A549 (cell line): ENCODE measurements at regions not wholly inside any gene's neighbourhood (a gene's known extent, or its start where the extent isn't known, plus 50 kb on each side); places are given as distances from the start of the nearest gene placed in this dataset.

Experiments
- ATAC-seq, 2 experiments: fragments of 200-7000 bp in 1 of 2; fragments of >200 bp in 1 of 2; cut with Nextera tagmentation in 1 of 2; cut with Tn5 transposase in 1 of 2; 3 replicates each; pipeline versions ENCODE4 v1.8.0 to v1.9.1; 2018 to 2020; ENCODE audit warnings: mild to moderate bottlenecking in 1 of 2, moderate library complexity in 1 of 2
- CTCF ChIA-PET: fragments of 300-600 bp; sonication (Branson Sonifier 250); formaldehyde crosslinking; extraction: SDS; loops from one replicate; lab custom pipeline; 2021; ENCODE audit warnings: antibody characterized with exemption, inconsistent platforms; lab: Yijun Ruan, JAX
- POLR2A ChIA-PET: fragments of 350-600 bp; formaldehyde crosslinking; extraction: SDS; loops from one replicate; lab custom pipeline; 2021; ENCODE audit warnings: antibody characterized with exemption, inconsistent platforms; lab: Yijun Ruan, JAX
- DNase-seq, 2 experiments: peaks; one replicate each; pipeline versions ENCODE4 v3.0.0 to v3.0.0-alpha.2; 2011 to 2016; ENCODE audit warnings: low read depth in 1 of 2, low spot score in 1 of 2
- FAIRE-seq: peaks from 2 replicates; lab custom pipeline; 2011; peaks lifted over from hg19 to GRCh38; lab: Jason Lieb, UNC
- H3K27ac ChIP-seq, 2 experiments: fragments of >200 bp; sonication (Bioruptor Twin); formaldehyde crosslinking; 3 replicates each; pipeline ENCODE4 v1.5.1; 2016 to 2017
- H3K4me1 ChIP-seq: fragments of >200 bp; sonication (Bioruptor Twin); formaldehyde crosslinking; 3 replicates; pipeline ENCODE4 v1.6.1; 2016
- H3K4me2 ChIP-seq: fragments of >200 bp; sonication (Bioruptor Twin); formaldehyde crosslinking; 3 replicates; pipeline ENCODE4 v1.6.1; 2016
- H3K4me3 ChIP-seq: fragments of >200 bp; sonication (Bioruptor Twin); formaldehyde crosslinking; 3 replicates; pipeline ENCODE4 v1.5.1; 2016
- H3K9me3 ChIP-seq: fragments of >200 bp; sonication (Bioruptor Twin); formaldehyde crosslinking; 3 replicates; pipeline ENCODE4 v1.6.1; 2016
- CHD2 ChIP-seq: fragments of 150-350 bp; IDR thresholded peaks from 2 replicates; pipeline ENCODE4 v1.6.1; 2014; ENCODE audit warnings: low read length; ENCODE audit not compliant: partially characterized antibody
- FOSB ChIP-seq: fragments of 250-450 bp; sonication (Bioruptor Pico); IDR thresholded peaks from 2 replicates; pipeline ENCODE4 v1.5.0; 2020; ENCODE audit warnings: mild to moderate bottlenecking, moderate library complexity
- NFE2L2 ChIP-seq: fragments of 150-350 bp; conservative IDR thresholded peaks from 2 replicates; pipeline ENCODE4 v1.6.1; 2014; ENCODE audit warnings: low read length
- NR3C1 ChIP-seq: fragments of >200 bp; sonication (Bioruptor Twin); formaldehyde crosslinking; IDR thresholded peaks from 3 replicates; pipeline ENCODE4 v1.6.1; 2017
- PHF8 ChIP-seq: fragments of 200-600 bp; sonication (generic); IDR thresholded peaks from 2 replicates; pipeline ENCODE4 v1.6.1; 2016; ENCODE audit warnings: low read depth, mild to moderate bottlenecking, antibody characterized with exemption, moderate library complexity, borderline replicate concordance
- POLR2A ChIP-seq: IDR thresholded peaks from 2 replicates; pipeline ENCODE4 v1.6.1; 2012; ENCODE audit warnings: mild to moderate bottlenecking, low read length
- RAD21 ChIP-seq, 2 experiments: fragments of >200 bp in 1 of 2; sonication (Bioruptor Twin) in 1 of 2; formaldehyde crosslinking in 1 of 2; IDR thresholded peaks in 1 of 2; conservative IDR thresholded peaks in 1 of 2; 2 replicates in 1 of 2; 3 replicates in 1 of 2; pipeline ENCODE4 v1.6.1; 2012 to 2018; ENCODE audit warnings: inconsistent platforms in 1 of 2
- RARB ChIP-seq: fragments of 250-450 bp; sonication (Bioruptor Pico); IDR thresholded peaks from 2 replicates; pipeline ENCODE4 v1.8.0; 2021; ENCODE audit warnings: mild to moderate bottlenecking, moderate library complexity
- ZFP36 ChIP-seq: fragments of 450-650 bp; IDR thresholded peaks from 2 replicates; pipeline ENCODE4 v1.6.1; 2014; ENCODE audit warnings: borderline replicate concordance; ENCODE audit not compliant: partially characterized antibody
- ZSCAN20 ChIP-seq: fragments of 250-450 bp; sonication (Bioruptor Pico); IDR thresholded peaks from 2 replicates; pipeline ENCODE4 v1.8.0; 2022; ENCODE audit warnings: mild to moderate bottlenecking, moderate library complexity
- WGBS: methylation state at CpG from one replicate; pipeline ENCODE4 v1.1.6; 2017; ENCODE audit errors: missing lambda C conversion rate; 5-methylcytosine and 5-hydroxymethylcytosine counted together
- TF ChIP-seq, protein P1 (sequence below): fragments of 150-350 bp; IDR thresholded peaks from 2 replicates; pipeline ENCODE4 v1.6.1; 2014; ENCODE audit warnings: low read depth, mild to moderate bottlenecking, low read length
- TF ChIP-seq, protein P2 (sequence below): fragments of 200-600 bp; sonication (generic); IDR thresholded peaks from 2 replicates; pipeline ENCODE4 v1.6.1; 2016; ENCODE audit warnings: antibody characterized with exemption, mild to moderate bottlenecking, moderate library complexity
- TF ChIP-seq, protein P3 (sequence below): fragments of >200 bp; sonication (Bioruptor Twin); formaldehyde crosslinking; IDR thresholded peaks from 3 replicates; pipeline ENCODE4 v1.5.1; 2016
- TF ChIP-seq, protein P4 (sequence below): fragments of 250-450 bp; sonication (Bioruptor Pico); IDR thresholded peaks from 2 replicates; pipeline ENCODE4 v1.5.0; 2021; ENCODE audit warnings: mild to moderate bottlenecking, moderate library complexity, borderline replicate concordance

DNA sequence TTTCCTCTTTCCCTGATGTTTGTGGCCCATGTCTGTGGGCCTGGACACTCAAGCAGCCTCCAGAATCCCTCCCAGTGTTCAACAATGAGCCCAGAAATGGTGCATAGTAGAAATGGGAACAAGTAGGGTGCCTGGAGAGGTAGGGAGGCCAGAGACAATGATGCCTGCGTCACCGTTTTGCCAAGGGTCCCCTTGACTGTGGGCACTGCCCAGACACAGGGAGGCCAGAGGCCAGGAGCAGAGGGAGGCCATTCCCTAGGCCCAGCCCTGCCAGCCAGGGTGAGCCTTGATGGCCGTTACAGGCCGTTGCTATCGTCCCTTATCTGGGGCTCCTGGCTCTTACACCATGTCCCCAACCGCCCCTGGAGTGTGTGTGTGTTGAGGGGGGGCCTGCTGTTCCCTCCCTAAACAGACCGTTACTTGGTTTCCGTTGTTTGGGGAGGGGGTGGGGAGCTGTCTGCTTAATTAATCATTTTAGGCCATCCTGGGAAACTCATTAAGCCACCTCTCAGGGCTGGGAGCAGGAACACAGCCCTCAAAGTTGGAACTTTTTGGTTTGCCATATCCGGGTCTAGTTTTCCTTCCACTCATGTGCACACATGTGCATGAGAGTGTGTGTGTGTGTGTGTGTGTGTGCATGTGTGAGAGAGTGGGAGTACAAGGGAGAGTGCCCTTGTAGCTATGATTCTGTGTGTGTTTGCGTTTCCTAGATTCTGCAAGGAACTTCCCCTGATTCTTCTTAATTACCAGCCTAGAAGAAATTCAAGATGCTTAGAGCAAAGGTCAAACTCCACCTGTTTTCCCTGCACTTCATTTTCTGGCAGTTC lies 135.2 kb upstream of the HAAO start:
- ChIA-PET POLR2A (no interaction called here), CTCF (interaction anchor here (0.8 to 3.3 kb wide), 10 partner anchors 9 to 557 kb away, joined by 3 to 16 read pairs (median 5); no protein-coding TSS in a partner anchor)
- Histone ChIP-seq H3K4me2 (peak overlapping the region; percentile 5; the same call in 1 of the 3 replicates), H3K9me3 (no peaks in the 10 kb centered on the region), H3K4me3 (no peak overlapping the region), H3K27ac (no peak overlapping the region; a peak in 1 of 6 replicates)
- DNase-seq: no peak
- 78% methylated on average over 10 of the region's 10 CpGs for WGBS
- ATAC-seq: no peak
- no peak for FAIRE-seq
- TF ChIP-seq, protein P1, sequence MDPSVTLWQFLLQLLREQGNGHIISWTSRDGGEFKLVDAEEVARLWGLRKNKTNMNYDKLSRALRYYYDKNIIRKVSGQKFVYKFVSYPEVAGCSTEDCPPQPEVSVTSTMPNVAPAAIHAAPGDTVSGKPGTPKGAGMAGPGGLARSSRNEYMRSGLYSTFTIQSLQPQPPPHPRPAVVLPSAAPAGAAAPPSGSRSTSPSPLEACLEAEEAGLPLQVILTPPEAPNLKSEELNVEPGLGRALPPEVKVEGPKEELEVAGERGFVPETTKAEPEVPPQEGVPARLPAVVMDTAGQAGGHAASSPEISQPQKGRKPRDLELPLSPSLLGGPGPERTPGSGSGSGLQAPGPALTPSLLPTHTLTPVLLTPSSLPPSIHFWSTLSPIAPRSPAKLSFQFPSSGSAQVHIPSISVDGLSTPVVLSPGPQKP: no peak
- TF ChIP-seq, protein P2, sequence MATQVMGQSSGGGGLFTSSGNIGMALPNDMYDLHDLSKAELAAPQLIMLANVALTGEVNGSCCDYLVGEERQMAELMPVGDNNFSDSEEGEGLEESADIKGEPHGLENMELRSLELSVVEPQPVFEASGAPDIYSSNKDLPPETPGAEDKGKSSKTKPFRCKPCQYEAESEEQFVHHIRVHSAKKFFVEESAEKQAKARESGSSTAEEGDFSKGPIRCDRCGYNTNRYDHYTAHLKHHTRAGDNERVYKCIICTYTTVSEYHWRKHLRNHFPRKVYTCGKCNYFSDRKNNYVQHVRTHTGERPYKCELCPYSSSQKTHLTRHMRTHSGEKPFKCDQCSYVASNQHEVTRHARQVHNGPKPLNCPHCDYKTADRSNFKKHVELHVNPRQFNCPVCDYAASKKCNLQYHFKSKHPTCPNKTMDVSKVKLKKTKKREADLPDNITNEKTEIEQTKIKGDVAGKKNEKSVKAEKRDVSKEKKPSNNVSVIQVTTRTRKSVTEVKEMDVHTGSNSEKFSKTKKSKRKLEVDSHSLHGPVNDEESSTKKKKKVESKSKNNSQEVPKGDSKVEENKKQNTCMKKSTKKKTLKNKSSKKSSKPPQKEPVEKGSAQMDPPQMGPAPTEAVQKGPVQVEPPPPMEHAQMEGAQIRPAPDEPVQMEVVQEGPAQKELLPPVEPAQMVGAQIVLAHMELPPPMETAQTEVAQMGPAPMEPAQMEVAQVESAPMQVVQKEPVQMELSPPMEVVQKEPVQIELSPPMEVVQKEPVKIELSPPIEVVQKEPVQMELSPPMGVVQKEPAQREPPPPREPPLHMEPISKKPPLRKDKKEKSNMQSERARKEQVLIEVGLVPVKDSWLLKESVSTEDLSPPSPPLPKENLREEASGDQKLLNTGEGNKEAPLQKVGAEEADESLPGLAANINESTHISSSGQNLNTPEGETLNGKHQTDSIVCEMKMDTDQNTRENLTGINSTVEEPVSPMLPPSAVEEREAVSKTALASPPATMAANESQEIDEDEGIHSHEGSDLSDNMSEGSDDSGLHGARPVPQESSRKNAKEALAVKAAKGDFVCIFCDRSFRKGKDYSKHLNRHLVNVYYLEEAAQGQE: no peak
- TF ChIP-seq FOSB (CRISPR knock-in tag) (no peak), NFE2L2 (no peak), ZFP36 (no peak), NR3C1 (no peak), RAD21 (conservative IDR thresholded peaks at IDR 0.05 in 1 of 2, IDR thresholded peaks at IDR 0.05 in 1 of 2) (no peak)
- TF ChIP-seq, protein P3, sequence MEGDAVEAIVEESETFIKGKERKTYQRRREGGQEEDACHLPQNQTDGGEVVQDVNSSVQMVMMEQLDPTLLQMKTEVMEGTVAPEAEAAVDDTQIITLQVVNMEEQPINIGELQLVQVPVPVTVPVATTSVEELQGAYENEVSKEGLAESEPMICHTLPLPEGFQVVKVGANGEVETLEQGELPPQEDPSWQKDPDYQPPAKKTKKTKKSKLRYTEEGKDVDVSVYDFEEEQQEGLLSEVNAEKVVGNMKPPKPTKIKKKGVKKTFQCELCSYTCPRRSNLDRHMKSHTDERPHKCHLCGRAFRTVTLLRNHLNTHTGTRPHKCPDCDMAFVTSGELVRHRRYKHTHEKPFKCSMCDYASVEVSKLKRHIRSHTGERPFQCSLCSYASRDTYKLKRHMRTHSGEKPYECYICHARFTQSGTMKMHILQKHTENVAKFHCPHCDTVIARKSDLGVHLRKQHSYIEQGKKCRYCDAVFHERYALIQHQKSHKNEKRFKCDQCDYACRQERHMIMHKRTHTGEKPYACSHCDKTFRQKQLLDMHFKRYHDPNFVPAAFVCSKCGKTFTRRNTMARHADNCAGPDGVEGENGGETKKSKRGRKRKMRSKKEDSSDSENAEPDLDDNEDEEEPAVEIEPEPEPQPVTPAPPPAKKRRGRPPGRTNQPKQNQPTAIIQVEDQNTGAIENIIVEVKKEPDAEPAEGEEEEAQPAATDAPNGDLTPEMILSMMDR: no peak
- TF ChIP-seq, all 56 proteins: peak for 0
- peaks cover 41% of the 10 kb centered on the region for H3K4me1 ChIP-seq

DNA sequence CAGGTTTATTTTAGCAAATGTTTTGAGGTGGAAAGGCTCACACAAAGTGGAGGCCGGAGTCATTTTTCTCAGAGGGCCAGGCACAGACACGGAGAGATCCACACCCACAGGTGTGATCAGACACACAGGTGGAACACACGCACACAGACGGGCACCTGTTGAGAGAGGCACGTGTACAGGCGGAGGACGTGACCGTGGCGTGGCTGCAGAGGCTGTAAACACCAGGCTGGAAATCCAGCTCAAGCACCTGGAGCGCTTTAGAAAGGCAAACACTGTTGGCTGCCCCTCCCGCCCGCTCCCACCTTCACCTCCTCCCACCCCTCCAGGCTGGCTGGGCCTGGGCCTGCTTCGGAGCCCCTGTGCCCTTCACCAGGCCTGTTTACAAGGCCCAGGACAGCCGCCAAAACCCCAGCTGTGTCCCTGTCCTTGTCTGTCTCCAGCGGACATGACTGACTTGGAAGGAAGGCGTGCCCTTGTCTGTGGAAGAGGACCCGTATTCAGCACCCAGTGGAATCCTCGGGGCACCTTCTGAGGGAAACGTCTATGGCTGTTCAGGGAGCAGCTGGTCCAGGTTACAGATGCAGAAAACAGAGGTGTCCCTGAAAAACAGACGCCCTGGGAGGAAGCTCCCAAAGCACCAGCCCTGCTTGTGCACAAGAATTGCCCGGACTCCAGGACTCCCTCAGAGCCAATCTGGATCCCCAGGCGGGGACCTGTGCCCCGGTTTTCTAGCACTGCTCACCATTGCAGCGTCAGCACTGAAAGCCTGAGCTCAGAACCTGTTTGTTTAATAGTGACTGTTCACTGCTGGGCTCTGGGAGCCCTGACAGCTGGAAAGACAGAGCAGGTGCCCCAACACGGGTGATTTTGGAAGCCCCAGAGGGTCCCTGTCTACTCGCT lies 134.3 kb upstream of the HAAO start:
- WGBS: 91% methylated on average over 25 of the region's 26 CpGs
- peaks cover 41% of the 10 kb centered on the region for H3K4me1 ChIP-seq
- H3K4me2 ChIP-seq: no peak overlapping the region
- DNase-seq (no peak), FAIRE-seq (no peak), ATAC-seq (no peak)
- CTCF ChIA-PET: interaction anchor here (1.2 to 3.3 kb wide), 8 partner anchors 8 to 302 kb away, joined by 3 to 16 read pairs (median 6); no protein-coding TSS in a partner anchor
- peak overlapping the region in 1 of 2 experiments; percentile 9; a peak in 1 of 6 replicates for H3K27ac ChIP-seq
- TF ChIP-seq POLR2A (no peak), PHF8 (no peak), CHD2 (no peak), RARB (CRISPR knock-in tag) (no peak), ZSCAN20 (CRISPR knock-in tag) (no peak)
- TF ChIP-seq, protein P3: no peak
- TF ChIP-seq, protein P4, sequence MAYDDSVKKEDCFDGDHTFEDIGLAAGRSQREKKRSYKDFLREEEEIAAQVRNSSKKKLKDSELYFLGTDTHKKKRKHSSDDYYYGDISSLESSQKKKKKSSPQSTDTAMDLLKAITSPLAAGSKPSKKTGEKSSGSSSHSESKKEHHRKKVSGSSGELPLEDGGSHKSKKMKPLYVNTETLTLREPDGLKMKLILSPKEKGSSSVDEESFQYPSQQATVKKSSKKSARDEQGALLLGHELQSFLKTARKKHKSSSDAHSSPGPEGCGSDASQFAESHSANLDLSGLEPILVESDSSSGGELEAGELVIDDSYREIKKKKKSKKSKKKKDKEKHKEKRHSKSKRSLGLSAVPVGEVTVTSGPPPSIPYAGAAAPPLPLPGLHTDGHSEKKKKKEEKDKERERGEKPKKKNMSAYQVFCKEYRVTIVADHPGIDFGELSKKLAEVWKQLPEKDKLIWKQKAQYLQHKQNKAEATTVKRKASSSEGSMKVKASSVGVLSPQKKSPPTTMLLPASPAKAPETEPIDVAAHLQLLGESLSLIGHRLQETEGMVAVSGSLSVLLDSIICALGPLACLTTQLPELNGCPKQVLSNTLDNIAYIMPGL: no peak
- H3K4me3 ChIP-seq: no peak overlapping the region
- H3K9me3 ChIP-seq: no peaks in the 10 kb centered on the region
- POLR2A ChIA-PET: no interaction called here
